GM23338 (cell line): ENCODE measurements at regions not wholly inside any gene's neighbourhood (a gene's known extent, or its start where the extent isn't known, plus 50 kb on each side); places are given as distances from the start of the nearest gene placed in this dataset.

ENCODE experiments used
- CREB1 ChIP-seq: fragments of 250-450 bp; sonication (Bioruptor Pico); IDR thresholded peaks from 2 replicates; pipeline ENCODE4 v1.5.0; 2020; ENCODE audit warnings: low read depth, mild to moderate bottlenecking, moderate library complexity
- CTCF ChIP-seq, 2 experiments: fragments of 200-600 bp in 1 of 2; sonication (generic) in 1 of 2; conservative IDR thresholded peaks; 2 replicates each; pipeline versions ENCODE4 v1.5.1 to v1.6.1; 2016 to 2017; ENCODE audit warnings: antibody characterized with exemption in 2 of 2, low read depth in 2 of 2, mild to moderate bottlenecking in 2 of 2, moderate library complexity in 1 of 2
- ETS1 ChIP-seq: IDR thresholded peaks from 2 replicates; pipeline ENCODE4 v1.6.1; 2016; ENCODE audit warnings: antibody characterized with exemption
- EZH2phosphoT487 ChIP-seq: fragments of 200-600 bp; sonication (generic); IDR thresholded peaks from one replicate; pipeline ENCODE4 v1.8.1; 2018; ENCODE audit warnings: antibody characterized with exemption; ENCODE audit not compliant: unreplicated experiment
- ZNF462 ChIP-seq: fragments of 250-450 bp; sonication (Bioruptor Pico); IDR thresholded peaks from 2 replicates; pipeline ENCODE4 v1.5.0; 2020; ENCODE audit warnings: mild to moderate bottlenecking, moderate library complexity

GRCh38 chr11:109153836-109154235 lies 268.2 kb upstream of the C11orf87 start:
- TF ChIP-seq CTCF (conservative IDR thresholded peaks at IDR 0.05; ENCODE audit: low read depth in 2 of 2) (no peak), CREB1 (CRISPR knock-in tag) (no peak), ETS1 (no peak), EZH2phosphoT487 (no peak), ZNF462 (no peak)
